Karpas-422 (cell line): ENCODE measurements at regions not wholly inside any gene's neighbourhood (a gene's known extent, or its start where the extent isn't known, plus 50 kb on each side); places are given as distances from the start of the nearest gene placed in this dataset.

Experiments used
- DNase-seq: peaks from one replicate; pipeline ENCODE4 v3.0.0-alpha.2; 2015
- H2AFZ ChIP-seq: fragments of 200-600 bp; sonication (generic); 2 replicates; pipeline ENCODE4 v1.6.1; 2014; ENCODE audit warnings: antibody characterized with exemption, low read length, mixed read lengths
- H3K27ac ChIP-seq: fragments of 200-600 bp; sonication (generic); 2 replicates; pipeline ENCODE4 v1.5.1; 2014; ENCODE audit warnings: mild to moderate bottlenecking, low read length, moderate library complexity
- H3K27me3 ChIP-seq: fragments of 200-600 bp; sonication (generic); 2 replicates; pipeline ENCODE4 v1.6.1; 2014; ENCODE audit warnings: low read length, mixed read lengths
- H3K36me3 ChIP-seq: fragments of 200-600 bp; sonication (generic); 2 replicates; pipeline ENCODE4 v1.6.1; 2014; ENCODE audit warnings: low read length, mixed read lengths; ENCODE audit not compliant: insufficient read depth
- H3K4me1 ChIP-seq: fragments of 200-600 bp; sonication (generic); 2 replicates; pipeline ENCODE4 v1.6.1; 2014; ENCODE audit warnings: mild to moderate bottlenecking, low read length, mixed read lengths
- H3K4me2 ChIP-seq: fragments of 200-600 bp; sonication (generic); 2 replicates; pipeline ENCODE4 v1.6.1; 2014; ENCODE audit warnings: low read length, low read depth, mild to moderate bottlenecking; ENCODE audit not compliant: poor library complexity, severe bottlenecking
- H3K4me3 ChIP-seq: fragments of 200-600 bp; sonication (generic); 2 replicates; pipeline ENCODE4 v1.5.1; 2014; ENCODE audit warnings: mild to moderate bottlenecking, antibody characterized with exemption, low read length, mixed read lengths
- H3K79me2 ChIP-seq: fragments of 200-600 bp; sonication (generic); 2 replicates; pipeline ENCODE4 v1.6.1; 2014; ENCODE audit warnings: mild to moderate bottlenecking, low read length, mixed read lengths
- H3K9ac ChIP-seq: fragments of 200-600 bp; sonication (generic); 2 replicates; pipeline ENCODE4 v1.6.0; 2014; ENCODE audit warnings: low read length
- H3K9me2 ChIP-seq: fragments of 200-600 bp; sonication (generic), shearing (Covaris generic); replicated peaks from 2 replicates; pipeline ENCODE4 v1.6.0; 2014; ENCODE audit warnings: mild to moderate bottlenecking, low read length, moderate library complexity; ENCODE audit not compliant: insufficient read depth
- H3K9me3 ChIP-seq: fragments of 300-700, 200-600 bp; sonication (generic); 2 replicates; pipeline ENCODE4 v1.6.1; 2014; ENCODE audit warnings: low read length, mixed read lengths
- H4K20me1 ChIP-seq: fragments of 200-600 bp; sonication (generic); 2 replicates; pipeline ENCODE4 v1.6.1; 2014; ENCODE audit warnings: mild to moderate bottlenecking, antibody characterized with exemption, low read length, low read depth; ENCODE audit not compliant: insufficient read depth

DNA sequence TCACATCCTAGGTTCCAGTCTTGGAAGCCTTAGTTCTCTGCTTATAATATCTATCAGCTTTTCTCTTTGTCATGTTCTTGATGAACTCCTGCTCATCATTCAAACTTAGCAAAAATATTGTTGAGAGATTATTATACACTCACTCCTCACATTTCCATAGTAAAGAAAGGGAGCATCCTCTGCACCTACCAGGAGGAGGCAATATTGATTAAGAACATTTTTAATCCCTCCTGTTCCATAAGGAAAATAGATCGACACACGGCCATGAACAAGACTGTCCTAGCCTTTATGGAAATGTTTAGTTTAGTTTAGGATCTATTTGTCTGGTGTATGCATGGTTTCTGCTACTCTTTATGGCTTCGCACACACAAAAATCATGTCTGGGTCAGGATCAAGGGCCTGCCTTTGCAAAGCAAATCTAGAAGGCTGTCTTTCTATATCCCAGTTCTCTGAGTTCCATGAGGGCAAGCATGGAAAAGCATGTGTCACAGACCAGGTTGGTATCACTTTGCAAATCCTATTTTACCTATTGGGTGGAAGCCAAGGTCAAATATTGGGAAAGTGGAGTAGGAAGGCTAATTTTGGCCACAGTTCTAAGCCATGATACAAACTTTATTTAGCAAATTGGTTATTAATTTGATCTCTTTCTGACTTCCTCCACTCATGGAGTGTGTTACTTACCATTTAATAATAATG, 164.4 kb downstream of the MDFIC start:
- H4K20me1 ChIP-seq = no peaks in the 10 kb centered on the region
- no peak overlapping the region for H2AFZ ChIP-seq
- H3K27ac ChIP-seq = no peak overlapping the region
- H3K79me2 ChIP-seq = no peaks in the 10 kb centered on the region
- H3K4me1 ChIP-seq = no peaks in the 10 kb centered on the region
- no peak overlapping the region for H3K4me2 ChIP-seq
- no peak for DNase-seq
- peaks cover 33% of the 10 kb centered on the region for H3K9me3 ChIP-seq
- no peaks in the 10 kb centered on the region for H3K9me2 ChIP-seq
- H3K4me3 ChIP-seq = no peak overlapping the region
- no peak overlapping the region for H3K9ac ChIP-seq
- no peaks in the 10 kb centered on the region for H3K27me3 ChIP-seq
- H3K36me3 ChIP-seq = no peaks in the 10 kb centered on the region

DNA sequence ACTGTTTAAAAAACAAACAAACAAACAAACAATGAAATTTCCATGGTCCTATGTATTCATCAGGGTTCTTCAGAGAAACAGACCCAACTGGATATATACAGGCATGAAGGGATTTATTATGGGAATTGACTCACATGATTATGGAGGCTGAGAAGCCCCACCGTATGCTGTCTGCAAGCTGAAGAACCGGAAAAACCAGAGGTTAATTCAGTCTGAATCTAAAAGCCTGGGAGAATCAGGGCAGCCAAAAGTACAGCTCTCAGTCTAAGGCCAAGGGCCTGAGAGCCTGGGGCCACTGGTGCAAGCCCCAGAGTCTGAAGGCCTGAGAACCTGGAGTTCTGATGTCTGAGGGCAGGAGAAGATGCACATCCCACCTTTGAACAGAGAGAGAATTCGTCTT, 163.5 kb downstream of the MDFIC start:
- Histone ChIP-seq H3K9me3 (peaks cover 35% of the 10 kb centered on the region), H3K36me3 (no peaks in the 10 kb centered on the region), H3K9me2 (no peaks in the 10 kb centered on the region), H3K4me2 (no peak overlapping the region), H3K4me1 (no peaks in the 10 kb centered on the region), H3K27ac (no peak overlapping the region), H3K4me3 (no peak overlapping the region), H3K27me3 (no peaks in the 10 kb centered on the region), H2AFZ (no peak overlapping the region), H3K79me2 (no peaks in the 10 kb centered on the region), H4K20me1 (no peaks in the 10 kb centered on the region), H3K9ac (no peak overlapping the region)
- DNase-seq = no peak

DNA sequence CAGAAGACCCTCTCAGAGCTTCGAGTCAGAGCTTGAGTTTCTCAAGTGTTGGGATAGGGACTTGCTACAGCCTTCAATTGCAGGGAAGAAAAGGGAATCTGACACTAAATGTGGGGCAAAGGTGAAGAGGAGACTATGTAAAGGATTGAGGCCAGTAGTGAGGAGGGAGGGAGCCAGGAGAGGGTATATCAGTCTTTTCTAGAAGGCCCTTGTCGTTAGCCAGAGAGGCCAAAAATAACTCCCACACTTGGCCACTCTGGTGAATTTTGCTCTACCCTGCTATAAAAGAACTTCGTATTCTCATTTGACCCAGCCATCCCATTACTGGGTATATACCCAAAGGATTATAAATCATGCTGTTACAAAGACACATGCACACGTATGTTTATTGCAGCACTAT, 162.0 kb downstream of the MDFIC start:
- H3K9me2 ChIP-seq = no peaks in the 10 kb centered on the region
- H3K27me3 ChIP-seq = no peaks in the 10 kb centered on the region
- no peak overlapping the region for H2AFZ ChIP-seq
- H3K36me3 ChIP-seq = no peaks in the 10 kb centered on the region
- no peak overlapping the region for H3K9ac ChIP-seq
- H3K4me1 ChIP-seq = no peaks in the 10 kb centered on the region
- H4K20me1 ChIP-seq = no peaks in the 10 kb centered on the region
- no peak overlapping the region for H3K4me2 ChIP-seq
- H3K79me2 ChIP-seq = no peaks in the 10 kb centered on the region
- no peak for DNase-seq
- peaks cover 38% of the 10 kb centered on the region for H3K9me3 ChIP-seq
- no peak overlapping the region for H3K27ac ChIP-seq
- H3K4me3 ChIP-seq = no peak overlapping the region

DNA sequence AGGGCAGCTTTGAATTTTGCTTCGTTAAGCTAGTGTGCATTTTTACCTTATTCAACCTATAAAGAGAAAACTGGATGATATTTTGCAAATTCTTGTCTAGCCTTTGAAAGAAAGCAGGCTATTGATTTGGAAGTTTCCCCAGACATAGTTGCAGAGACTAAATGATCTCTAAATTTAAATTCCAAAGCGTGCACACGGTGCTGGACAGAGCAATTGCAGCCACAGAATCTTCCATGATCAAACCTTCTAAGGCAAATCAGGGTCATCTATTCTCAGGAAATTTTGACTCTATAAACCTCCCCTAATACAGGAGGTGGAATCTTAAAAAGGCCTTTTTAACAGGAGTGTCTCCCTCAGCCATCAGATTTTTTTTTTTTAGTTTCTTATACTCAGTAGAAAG, 159.9 kb downstream of the MDFIC start:
- Histone ChIP-seq H3K27ac (no peak overlapping the region), H3K4me2 (no peak overlapping the region), H3K9me3 (peaks cover 27% of the 10 kb centered on the region)

DNA sequence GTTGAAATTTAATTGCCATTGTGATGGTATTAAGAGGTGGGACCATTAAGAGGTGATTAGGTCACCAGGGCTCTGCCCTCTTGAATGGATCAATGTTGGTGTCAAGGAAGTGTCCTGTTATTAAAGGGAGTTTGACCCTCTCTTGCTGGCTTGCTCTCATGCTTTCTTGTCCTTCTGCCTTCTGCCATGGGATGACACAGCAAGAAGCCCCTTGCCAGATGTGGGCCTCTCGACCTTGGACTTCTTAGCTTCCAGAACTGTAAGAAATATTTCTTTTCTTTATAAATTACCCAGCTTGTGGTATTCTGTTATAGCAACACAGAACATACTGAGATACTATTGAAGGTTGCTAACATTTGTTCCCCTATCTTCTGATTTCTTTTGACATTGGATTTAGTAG, 157.0 kb downstream of the MDFIC start:
- no peaks in the 10 kb centered on the region for H3K27me3 ChIP-seq
- H3K9me2 ChIP-seq = no peaks in the 10 kb centered on the region
- no peak overlapping the region for H3K4me2 ChIP-seq
- no peak overlapping the region for H3K4me3 ChIP-seq
- H2AFZ ChIP-seq = no peak overlapping the region
- DNase-seq = no peak
- no peaks in the 10 kb centered on the region for H3K79me2 ChIP-seq
- no peaks in the 10 kb centered on the region for H3K36me3 ChIP-seq
- H3K9me3 ChIP-seq = peaks cover 30% of the 10 kb centered on the region
- H3K27ac ChIP-seq = no peak overlapping the region
- no peak overlapping the region for H3K9ac ChIP-seq
- no peaks in the 10 kb centered on the region for H3K4me1 ChIP-seq
- H4K20me1 ChIP-seq = no peaks in the 10 kb centered on the region

More for the DNA sequence above, 159.9 kb downstream of the MDFIC start:
- Histone ChIP-seq H3K36me3 (no peaks in the 10 kb centered on the region), H3K27me3 (no peaks in the 10 kb centered on the region), H2AFZ (no peak overlapping the region), H3K4me3 (no peak overlapping the region), H3K9me2 (no peaks in the 10 kb centered on the region), H3K79me2 (no peaks in the 10 kb centered on the region), H3K9ac (no peak overlapping the region), H4K20me1 (no peaks in the 10 kb centered on the region), H3K4me1 (no peaks in the 10 kb centered on the region)
- DNase-seq = no peak

DNA sequence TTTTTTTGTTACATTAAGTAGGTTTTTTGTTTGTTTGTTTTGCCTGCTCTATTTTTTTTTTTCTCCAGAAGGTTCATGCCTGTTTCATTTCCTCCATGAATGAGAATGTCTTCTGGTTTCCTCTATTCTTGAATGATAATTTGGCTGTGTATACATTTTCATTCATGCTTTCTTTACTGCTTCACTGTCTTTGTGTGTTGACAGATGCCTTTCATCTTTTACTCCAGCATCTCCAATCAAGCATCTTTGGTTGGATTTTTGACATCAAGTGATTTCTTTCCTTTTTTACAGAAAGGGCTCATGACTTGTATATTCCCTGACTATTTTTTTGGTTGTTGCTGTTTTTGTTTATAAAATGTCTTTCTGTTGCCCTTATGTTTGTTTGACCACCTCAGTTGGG, 156.5 kb downstream of the MDFIC start:
- no peaks in the 10 kb centered on the region for H3K27me3 ChIP-seq
- no peak overlapping the region for H3K4me2 ChIP-seq
- H3K27ac ChIP-seq = no peak overlapping the region
- no peak overlapping the region for H3K4me3 ChIP-seq
- no peak overlapping the region for H2AFZ ChIP-seq
- no peaks in the 10 kb centered on the region for H4K20me1 ChIP-seq
- no peaks in the 10 kb centered on the region for H3K9me2 ChIP-seq
- DNase-seq = no peak
- no peaks in the 10 kb centered on the region for H3K36me3 ChIP-seq
- H3K4me1 ChIP-seq = no peaks in the 10 kb centered on the region
- H3K79me2 ChIP-seq = no peaks in the 10 kb centered on the region
- H3K9ac ChIP-seq = no peak overlapping the region
- H3K9me3 ChIP-seq = peaks cover 25% of the 10 kb centered on the region

DNA sequence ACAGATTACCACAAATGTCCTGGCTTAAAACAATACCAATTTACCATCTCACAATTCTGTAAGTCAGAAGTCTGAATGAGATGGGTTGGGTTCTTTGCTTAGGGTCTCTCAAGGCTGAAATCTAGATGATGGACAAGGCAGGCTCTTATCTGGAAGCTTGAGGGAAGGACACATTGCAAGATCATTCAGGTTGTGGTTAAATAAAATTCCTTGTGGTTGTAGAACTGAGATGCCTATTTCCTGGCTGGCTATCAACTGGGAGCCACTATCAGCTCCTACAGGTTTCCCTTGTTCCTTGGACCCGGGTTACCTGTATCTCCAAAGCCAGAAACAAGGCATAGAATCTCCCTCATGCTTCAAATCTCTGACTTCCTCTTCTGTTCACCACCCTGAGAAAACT, 148.4 kb downstream of the MDFIC start:
- Histone ChIP-seq H3K27ac (no peak overlapping the region), H3K9me3 (peaks cover 37% of the 10 kb centered on the region), H3K36me3 (no peaks in the 10 kb centered on the region), H3K27me3 (no peaks in the 10 kb centered on the region), H3K9me2 (no peaks in the 10 kb centered on the region), H3K4me1 (no peaks in the 10 kb centered on the region), H3K4me3 (no peak overlapping the region), H3K4me2 (no peak overlapping the region), H3K79me2 (no peaks in the 10 kb centered on the region), H4K20me1 (no peaks in the 10 kb centered on the region), H3K9ac (no peak overlapping the region), H2AFZ (no peak overlapping the region)
- DNase-seq = no peak
